ENCODE measurements at regions not wholly inside any gene's neighbourhood (a gene's known extent, or its start where the extent isn't known, plus 50 kb on each side); places are given as distances from the start of the nearest gene placed in this dataset.

DNA sequence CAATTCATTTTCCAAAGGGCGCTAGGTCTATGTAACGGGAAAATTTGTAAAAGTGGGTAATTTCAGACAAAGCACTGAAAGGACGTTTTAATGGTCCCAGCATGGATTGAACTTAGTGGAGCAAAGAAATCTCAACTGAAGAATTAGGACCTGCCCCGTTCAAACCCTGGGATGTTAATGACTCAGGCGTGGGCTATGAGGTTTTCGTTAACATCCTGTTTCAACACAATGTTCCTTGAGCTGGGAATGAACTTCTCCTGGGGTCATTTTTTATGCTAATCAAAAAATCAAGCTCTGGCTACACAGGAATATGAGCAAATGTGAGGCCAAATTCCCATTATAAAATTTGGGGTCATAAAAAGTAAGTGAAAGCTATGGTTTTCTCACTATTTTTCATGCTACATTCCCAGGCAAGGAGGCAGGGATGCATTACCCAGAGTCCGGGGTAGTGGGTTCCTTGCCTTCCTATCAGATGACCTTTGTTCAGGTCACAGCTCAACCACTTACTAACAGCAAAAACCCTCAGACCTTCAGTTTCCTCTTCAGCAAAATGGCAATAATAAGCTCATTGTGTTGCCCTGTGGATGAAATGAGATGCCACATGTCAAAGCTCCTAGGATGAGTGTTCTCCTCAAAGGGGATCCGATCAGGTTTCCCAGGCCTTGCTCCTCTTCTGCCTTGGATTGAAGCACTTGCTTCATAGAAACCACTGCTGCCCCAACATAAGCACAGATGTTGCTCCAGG is 271.4 kb downstream of the ARRDC4 start:
- TF ChIP-seq, protein P1, sequence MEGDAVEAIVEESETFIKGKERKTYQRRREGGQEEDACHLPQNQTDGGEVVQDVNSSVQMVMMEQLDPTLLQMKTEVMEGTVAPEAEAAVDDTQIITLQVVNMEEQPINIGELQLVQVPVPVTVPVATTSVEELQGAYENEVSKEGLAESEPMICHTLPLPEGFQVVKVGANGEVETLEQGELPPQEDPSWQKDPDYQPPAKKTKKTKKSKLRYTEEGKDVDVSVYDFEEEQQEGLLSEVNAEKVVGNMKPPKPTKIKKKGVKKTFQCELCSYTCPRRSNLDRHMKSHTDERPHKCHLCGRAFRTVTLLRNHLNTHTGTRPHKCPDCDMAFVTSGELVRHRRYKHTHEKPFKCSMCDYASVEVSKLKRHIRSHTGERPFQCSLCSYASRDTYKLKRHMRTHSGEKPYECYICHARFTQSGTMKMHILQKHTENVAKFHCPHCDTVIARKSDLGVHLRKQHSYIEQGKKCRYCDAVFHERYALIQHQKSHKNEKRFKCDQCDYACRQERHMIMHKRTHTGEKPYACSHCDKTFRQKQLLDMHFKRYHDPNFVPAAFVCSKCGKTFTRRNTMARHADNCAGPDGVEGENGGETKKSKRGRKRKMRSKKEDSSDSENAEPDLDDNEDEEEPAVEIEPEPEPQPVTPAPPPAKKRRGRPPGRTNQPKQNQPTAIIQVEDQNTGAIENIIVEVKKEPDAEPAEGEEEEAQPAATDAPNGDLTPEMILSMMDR (conservative IDR thresholded peaks at IDR 0.05; ENCODE audit: low read depth, low read length) = no peak
- TF ChIP-seq EZH2 (IDR thresholded peaks at IDR 0.05; ENCODE audit: low read length, unreplicated experiment) = no peak
